ENCODE measurements at regions not wholly inside any gene's neighbourhood (a gene's known extent, or its start where the extent isn't known, plus 50 kb on each side); places are given as distances from the start of the nearest gene placed in this dataset.

DNA sequence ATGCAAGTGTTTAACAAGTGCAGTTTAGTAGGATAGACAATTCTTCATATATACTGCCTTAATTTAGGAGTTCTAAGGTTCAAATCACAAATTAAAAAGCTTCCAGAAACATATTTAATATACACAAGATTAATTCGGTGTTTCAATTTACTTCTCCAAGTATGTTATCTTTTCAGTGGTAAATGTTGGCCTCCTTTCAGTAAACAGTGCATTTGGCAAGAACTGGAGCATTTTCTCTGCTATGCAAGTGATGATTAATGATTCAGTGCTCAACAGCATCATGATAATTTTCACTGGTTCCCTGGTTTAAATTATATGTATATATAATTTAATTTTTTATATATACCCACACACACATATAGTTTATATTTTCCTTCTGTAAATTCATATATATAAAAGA lies 541.7 kb downstream of the EFNA5 start:
- TF ChIP-seq, protein P1, sequence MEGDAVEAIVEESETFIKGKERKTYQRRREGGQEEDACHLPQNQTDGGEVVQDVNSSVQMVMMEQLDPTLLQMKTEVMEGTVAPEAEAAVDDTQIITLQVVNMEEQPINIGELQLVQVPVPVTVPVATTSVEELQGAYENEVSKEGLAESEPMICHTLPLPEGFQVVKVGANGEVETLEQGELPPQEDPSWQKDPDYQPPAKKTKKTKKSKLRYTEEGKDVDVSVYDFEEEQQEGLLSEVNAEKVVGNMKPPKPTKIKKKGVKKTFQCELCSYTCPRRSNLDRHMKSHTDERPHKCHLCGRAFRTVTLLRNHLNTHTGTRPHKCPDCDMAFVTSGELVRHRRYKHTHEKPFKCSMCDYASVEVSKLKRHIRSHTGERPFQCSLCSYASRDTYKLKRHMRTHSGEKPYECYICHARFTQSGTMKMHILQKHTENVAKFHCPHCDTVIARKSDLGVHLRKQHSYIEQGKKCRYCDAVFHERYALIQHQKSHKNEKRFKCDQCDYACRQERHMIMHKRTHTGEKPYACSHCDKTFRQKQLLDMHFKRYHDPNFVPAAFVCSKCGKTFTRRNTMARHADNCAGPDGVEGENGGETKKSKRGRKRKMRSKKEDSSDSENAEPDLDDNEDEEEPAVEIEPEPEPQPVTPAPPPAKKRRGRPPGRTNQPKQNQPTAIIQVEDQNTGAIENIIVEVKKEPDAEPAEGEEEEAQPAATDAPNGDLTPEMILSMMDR (IDR thresholded peaks at IDR 0.05; ENCODE audit: insufficient read depth, low read depth, low read length): no peak
- no peak for TF ChIP-seq EZH2 (IDR thresholded peaks at IDR 0.05; ENCODE audit: insufficient read depth, low read length)

Measured in astrocyte (in vitro differentiated cells and primary cell).